Tibial nerve (tissue), 4 donors: ENCODE measurements at regions not wholly inside any gene's neighbourhood (a gene's known extent, or its start where the extent isn't known, plus 50 kb on each side); places are given as distances from the start of the nearest gene placed in this dataset.

ENCODE experiments used
- DNase-seq, 2 donors: peaks; one replicate each; pipeline ENCODE4 v3.0.0-alpha.2; 2019; ENCODE audit warnings: low spot score in 2 of 2
- H3K27ac ChIP-seq, 4 donors: fragments of 200-600 bp; sonication (generic) in 3 of 4; one replicate each; pipeline ENCODE4 v1.5.1; 2017 to 2019; ENCODE audit warnings: mild to moderate bottlenecking in 1 of 4
- H3K27me3 ChIP-seq, 2 donors: fragments of 200-600 bp; sonication (generic) in 1 of 2; one replicate each; pipeline versions ENCODE4 v1.5.1 to v1.6.0; 2017 to 2019
- H3K36me3 ChIP-seq, 3 donors: fragments of 200-600 bp; sonication (generic); one replicate each; pipeline ENCODE4 v1.5.1; 2018 to 2019
- H3K4me1 ChIP-seq, 4 donors: fragments of 200-600 bp; sonication (generic) in 3 of 4; one replicate each; pipeline ENCODE4 v1.5.1; 2017 to 2019
- H3K4me3 ChIP-seq, 4 donors: fragments of 200-600 bp; sonication (generic) in 3 of 4; one replicate each; pipeline ENCODE4 v1.5.1; 2017 to 2019; ENCODE audit warnings: mild to moderate bottlenecking in 1 of 4, moderate library complexity in 1 of 4
- H3K9me3 ChIP-seq, 4 donors: fragments of 200-600 bp; sonication (generic) in 3 of 4; one replicate each; pipeline ENCODE4 v1.5.1; 2017 to 2019
- EP300 ChIP-seq, 2 donors: sonication (generic); formaldehyde crosslinking; IDR thresholded peaks; one replicate each; pipeline ENCODE4 v1.6.1; 2017; ENCODE audit warnings: antibody characterized with exemption in 2 of 2, mild to moderate bottlenecking in 1 of 2
- POLR2A ChIP-seq, 2 donors: fragments of 450-650 bp; IDR thresholded peaks; one replicate each; pipeline ENCODE4 v1.6.1; 2017; ENCODE audit warnings: antibody characterized with exemption in 2 of 2, mild to moderate bottlenecking in 2 of 2, moderate library complexity in 2 of 2
- WGBS, 2 donors: methylation state at CpG; one replicate each; pipeline ENCODE4 v1.1.5; 2018; 5-methylcytosine and 5-hydroxymethylcytosine counted together
- TF ChIP-seq, protein P1 (sequence below), 5 experiments: fragments of 200-600 bp in 3 of 5; fragments of 450-650 bp in 2 of 5; sonication (generic) in 3 of 5; IDR thresholded peaks; one replicate each; pipeline ENCODE4 v1.5.1; 2016 to 2019; ENCODE audit warnings: antibody characterized with exemption in 5 of 5, mild to moderate bottlenecking in 3 of 5, moderate library complexity in 2 of 5

DNA sequence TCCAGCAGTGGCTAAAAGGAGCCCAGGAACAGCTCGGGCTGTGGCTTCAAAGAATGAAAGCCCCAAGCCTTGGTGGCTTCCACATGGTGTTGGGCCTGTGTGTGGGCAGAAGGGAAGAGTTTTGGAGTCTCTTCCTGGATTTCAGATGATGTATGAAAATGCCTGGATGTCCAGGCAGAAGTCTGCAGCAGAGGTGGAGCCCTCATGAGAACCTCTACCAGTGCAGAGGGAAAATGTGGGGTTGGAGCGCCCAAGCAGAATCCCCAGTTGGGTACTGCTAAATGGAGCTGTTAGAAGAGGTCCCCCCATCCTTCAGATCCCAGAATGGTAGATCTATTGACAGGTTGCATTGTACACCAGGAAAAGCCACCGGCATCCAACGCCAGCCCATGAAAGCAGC lies 412.1 kb downstream of the TDRD15 start:
- Histone ChIP-seq H3K36me3 (no peaks in the 10 kb centered on the region), H3K9me3 (peaks cover 0 to 28% (median 4%) of the 10 kb centered on the region in 4 donors), H3K4me3 (no peak overlapping the region), H3K27me3 (no peaks in the 10 kb centered on the region), H3K4me1 (no peaks in the 10 kb centered on the region), H3K27ac (no peak overlapping the region)
- no peak for TF ChIP-seq EP300 (IDR thresholded peaks at IDR 0.05)
- no peak for TF ChIP-seq POLR2A (IDR thresholded peaks at IDR 0.05)
- TF ChIP-seq, protein P1, sequence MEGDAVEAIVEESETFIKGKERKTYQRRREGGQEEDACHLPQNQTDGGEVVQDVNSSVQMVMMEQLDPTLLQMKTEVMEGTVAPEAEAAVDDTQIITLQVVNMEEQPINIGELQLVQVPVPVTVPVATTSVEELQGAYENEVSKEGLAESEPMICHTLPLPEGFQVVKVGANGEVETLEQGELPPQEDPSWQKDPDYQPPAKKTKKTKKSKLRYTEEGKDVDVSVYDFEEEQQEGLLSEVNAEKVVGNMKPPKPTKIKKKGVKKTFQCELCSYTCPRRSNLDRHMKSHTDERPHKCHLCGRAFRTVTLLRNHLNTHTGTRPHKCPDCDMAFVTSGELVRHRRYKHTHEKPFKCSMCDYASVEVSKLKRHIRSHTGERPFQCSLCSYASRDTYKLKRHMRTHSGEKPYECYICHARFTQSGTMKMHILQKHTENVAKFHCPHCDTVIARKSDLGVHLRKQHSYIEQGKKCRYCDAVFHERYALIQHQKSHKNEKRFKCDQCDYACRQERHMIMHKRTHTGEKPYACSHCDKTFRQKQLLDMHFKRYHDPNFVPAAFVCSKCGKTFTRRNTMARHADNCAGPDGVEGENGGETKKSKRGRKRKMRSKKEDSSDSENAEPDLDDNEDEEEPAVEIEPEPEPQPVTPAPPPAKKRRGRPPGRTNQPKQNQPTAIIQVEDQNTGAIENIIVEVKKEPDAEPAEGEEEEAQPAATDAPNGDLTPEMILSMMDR (IDR thresholded peaks at IDR 0.05): no peak
- no peak for DNase-seq
- 68% methylated on average over 4 of the region's 4 CpGs for WGBS, 2 donors

DNA sequence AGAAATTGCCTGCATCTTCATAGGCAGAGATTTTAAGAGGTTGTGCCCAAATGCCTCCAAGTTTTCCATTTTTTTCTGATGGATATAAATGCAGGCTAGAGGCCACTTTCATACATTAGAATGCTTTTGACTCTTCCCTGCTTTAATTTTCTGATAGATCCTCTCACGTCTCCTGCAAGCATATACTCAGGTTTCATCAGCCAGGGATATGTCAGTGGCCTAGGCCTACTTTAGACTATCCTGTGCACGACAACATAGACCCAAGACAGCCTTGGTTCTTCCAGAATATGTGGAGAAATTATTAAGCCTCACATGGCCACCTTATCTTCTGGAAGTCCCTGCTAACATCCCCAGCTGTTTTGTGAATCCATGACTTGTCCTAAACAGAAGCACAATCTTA lies 415.9 kb downstream of the TDRD15 start:
- WGBS, 2 donors: 78 to 87% methylated on average over 2 of the region's 2 CpGs
- TF ChIP-seq, protein P1 (IDR thresholded peaks at IDR 0.05): no peak
- TF ChIP-seq POLR2A (IDR thresholded peaks at IDR 0.05): no peak
- TF ChIP-seq EP300 (IDR thresholded peaks at IDR 0.05): no peak
- no peaks in the 10 kb centered on the region for H3K36me3 ChIP-seq

DNA sequence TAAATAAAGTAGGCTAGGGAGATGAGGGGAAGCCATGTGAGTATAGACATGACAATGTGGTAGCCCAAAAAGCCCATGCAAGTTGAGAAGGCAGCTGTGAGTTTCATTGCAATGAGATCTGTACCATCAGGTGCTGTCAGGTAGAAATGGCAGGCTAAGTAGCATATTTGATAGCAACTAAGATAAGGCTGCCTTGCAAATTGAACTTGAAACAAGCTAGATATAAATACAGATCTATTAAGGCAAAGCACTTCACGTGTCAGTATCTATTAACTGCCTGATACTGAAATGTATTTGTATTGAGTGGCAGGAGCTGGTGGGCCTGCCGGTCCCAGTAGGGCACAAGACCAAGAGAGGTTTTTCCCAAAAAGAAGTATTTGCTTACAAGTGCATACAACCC lies 419.9 kb downstream of the TDRD15 start:
- WGBS, 2 donors: 74 to 97% methylated on average over 2 of the region's 2 CpGs
- Histone ChIP-seq H3K27me3 (no peaks in the 10 kb centered on the region), H3K27ac (no peak overlapping the region), H3K4me3 (no peak overlapping the region), H3K4me1 (no peaks in the 10 kb centered on the region), H3K36me3 (no peaks in the 10 kb centered on the region), H3K9me3 (no peaks in the 10 kb centered on the region)
- TF ChIP-seq, protein P1 (IDR thresholded peaks at IDR 0.05): no peak
- no peak for TF ChIP-seq POLR2A (IDR thresholded peaks at IDR 0.05)
- no peak for TF ChIP-seq EP300 (IDR thresholded peaks at IDR 0.05)
- DNase-seq: no peak

More for the DNA sequence above, 415.9 kb downstream of the TDRD15 start:
- peaks cover 0 to 19% (median 3%) of the 10 kb centered on the region in 4 donors for H3K9me3 ChIP-seq
- H3K27me3 ChIP-seq: no peaks in the 10 kb centered on the region
- no peak for DNase-seq
- no peak overlapping the region for H3K27ac ChIP-seq
- H3K4me1 ChIP-seq: no peaks in the 10 kb centered on the region
- H3K4me3 ChIP-seq: no peak overlapping the region

DNA sequence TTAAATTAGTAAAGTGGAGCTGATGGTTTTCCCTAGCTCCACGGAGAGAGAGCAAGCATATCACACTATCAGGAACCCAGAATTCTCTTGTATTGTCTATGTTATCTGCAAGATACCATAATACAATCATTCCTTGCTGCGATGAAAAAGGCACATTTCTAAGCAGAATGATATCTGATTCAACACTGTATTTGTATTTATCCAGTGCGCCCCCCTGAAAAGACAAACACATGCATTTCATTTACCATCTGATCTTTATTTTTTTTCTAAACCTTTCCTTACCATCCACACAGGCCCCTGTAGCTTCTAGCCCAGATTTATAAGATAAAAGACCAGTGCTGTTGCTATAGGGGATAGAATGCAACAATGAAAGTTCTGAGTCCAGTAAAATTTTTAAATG lies 420.6 kb downstream of the TDRD15 start:
- WGBS, 2 donors: 80 to 82% methylated on average over 3 of the region's 3 CpGs
- no peak overlapping the region for H3K4me3 ChIP-seq
- TF ChIP-seq EP300 (IDR thresholded peaks at IDR 0.05): no peak
- TF ChIP-seq, protein P1 (IDR thresholded peaks at IDR 0.05): no peak
- TF ChIP-seq POLR2A (IDR thresholded peaks at IDR 0.05): no peak
- H3K4me1 ChIP-seq: no peaks in the 10 kb centered on the region
- no peak for DNase-seq
- H3K27me3 ChIP-seq: no peaks in the 10 kb centered on the region
- no peak overlapping the region for H3K27ac ChIP-seq
- no peaks in the 10 kb centered on the region for H3K9me3 ChIP-seq
- no peaks in the 10 kb centered on the region for H3K36me3 ChIP-seq

DNA sequence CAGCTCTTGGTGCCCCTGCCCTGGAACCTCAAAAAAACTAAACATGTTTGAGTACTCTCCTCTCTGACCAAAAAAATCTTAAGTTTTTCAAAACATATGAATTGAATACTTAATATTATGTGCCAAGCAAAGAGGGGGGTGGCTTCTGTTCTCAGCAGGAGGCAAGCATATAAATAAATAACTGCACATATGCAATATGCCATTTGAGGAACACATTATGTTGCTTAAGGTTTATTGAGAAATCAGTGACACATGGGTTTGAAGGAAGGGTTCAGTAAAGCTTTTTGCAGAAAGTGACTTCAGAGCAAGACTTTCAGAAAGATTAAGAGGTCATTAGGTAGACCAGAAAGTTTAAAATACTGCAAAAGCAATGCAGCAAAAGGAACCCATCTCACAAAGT lies 429.2 kb downstream of the TDRD15 start:
- H3K36me3 ChIP-seq: no peaks in the 10 kb centered on the region
- no peak overlapping the region for H3K4me3 ChIP-seq
- TF ChIP-seq, protein P1 (IDR thresholded peaks at IDR 0.05): no peak
- TF ChIP-seq POLR2A (IDR thresholded peaks at IDR 0.05): no peak
- TF ChIP-seq EP300 (IDR thresholded peaks at IDR 0.05): no peak
- no peaks in the 10 kb centered on the region for H3K27me3 ChIP-seq
- H3K4me1 ChIP-seq: no peaks in the 10 kb centered on the region
- no peak for DNase-seq
- no peak overlapping the region for H3K27ac ChIP-seq
- H3K9me3 ChIP-seq: no peaks in the 10 kb centered on the region
